ENCODE measurements at regions not wholly inside any gene's neighbourhood (a gene's known extent, or its start where the extent isn't known, plus 50 kb on each side); places are given as distances from the start of the nearest gene placed in this dataset.

GRCh38 chr19:29422047-29422446 lies 103.7 kb upstream of the VSTM2B start:
- TF ChIP-seq TEAD4 (IDR thresholded peaks at IDR 0.05) (no peak), MAX (IDR thresholded peaks at IDR 0.05) (no peak), RAD21 (IDR thresholded peaks at IDR 0.05; ENCODE audit: low read depth) (no peak), REST (IDR thresholded peaks at IDR 0.05; ENCODE audit: low read depth) (no peak), EP300 (IDR thresholded peaks at IDR 0.05; ENCODE audit: borderline replicate concordance) (no peak), CREB1 (IDR thresholded peaks at IDR 0.05; ENCODE audit: low read depth) (no peak), CEBPB (IDR thresholded peaks at IDR 0.05) (no peak), NFIC (IDR thresholded peaks at IDR 0.05) (no peak), TAF1 (IDR thresholded peaks at IDR 0.05; ENCODE audit: low read depth) (no peak), EGR1 (IDR thresholded peaks at IDR 0.05) (no peak), USF1 (IDR thresholded peaks at IDR 0.05) (no peak)
